GM18511 (cell line): ENCODE measurements at regions not wholly inside any gene's neighbourhood (a gene's known extent, or its start where the extent isn't known, plus 50 kb on each side); places are given as distances from the start of the nearest gene placed in this dataset.

ENCODE experiments used
- ATAC-seq: cut with Tn5 transposase; IDR thresholded peaks from one replicate; pipeline ENCODE4 v1.9.1; 2021; ENCODE audit warnings: mild to moderate bottlenecking, moderate library complexity; ENCODE audit not compliant: unreplicated experiment

- ATAC-seq, result no peak
Measured at GRCh38 chr2:45275806-45276205, 266.6 kb upstream of the SIX2 start.

- no peak for ATAC-seq
Measured at GRCh38 chr2:45275242-45275805, 266.1 kb upstream of the SIX2 start.

- no peak for ATAC-seq
Measured at GRCh38 chr2:45274250-45274926, 265.1 kb upstream of the SIX2 start.

- no peak for ATAC-seq
Measured at GRCh38 chr2:45273412-45274249, 264.4 kb upstream of the SIX2 start.

GRCh38 chr2:45272549-45273265, 263.5 kb upstream of the SIX2 start:
- ATAC-seq, result no peak

- ATAC-seq, result no peak
Measured at GRCh38 chr2:45269149-45269793, 260.0 kb upstream of the SIX2 start.

- ATAC-seq, result no peak
Measured at GRCh38 chr2:45268631-45269030, 259.4 kb upstream of the SIX2 start.

GRCh38 chr2:45267062-45267792, 258.0 kb upstream of the SIX2 start:
- ATAC-seq, result no peak

- ATAC-seq, result no peak
Measured at GRCh38 chr2:45265336-45265735, 256.1 kb upstream of the SIX2 start.

- ATAC-seq, result no peak
Measured at GRCh38 chr2:45264227-45265225, 255.3 kb upstream of the SIX2 start.

GRCh38 chr2:45263147-45263546, 253.9 kb upstream of the SIX2 start:
- ATAC-seq, result no peak

- ATAC-seq, result no peak
Measured at GRCh38 chr2:45261746-45262145, 252.5 kb upstream of the SIX2 start.

- ATAC-seq, result no peak
Measured at GRCh38 chr2:45260946-45261345, 251.7 kb upstream of the SIX2 start.

- no peak for ATAC-seq
Measured at GRCh38 chr2:45259547-45260160, 250.4 kb upstream of the SIX2 start.

GRCh38 chr2:45259138-45259537, 249.9 kb upstream of the SIX2 start:
- no peak for ATAC-seq

GRCh38 chr2:45258311-45258710, 249.1 kb upstream of the SIX2 start:
- ATAC-seq, result no peak

- no peak for ATAC-seq
Measured at GRCh38 chr2:45257820-45258219, 248.6 kb upstream of the SIX2 start.

- ATAC-seq, result no peak
Measured at GRCh38 chr2:45256867-45257641, 247.8 kb upstream of the SIX2 start.
